Type B pancreatic cell (in vitro differentiated cells): ENCODE measurements at regions not wholly inside any gene's neighbourhood (a gene's known extent, or its start where the extent isn't known, plus 50 kb on each side); places are given as distances from the start of the nearest gene placed in this dataset.

Experiments
- DNase-seq: peaks from one replicate; pipeline ENCODE4 v3.0.0; 2021; ENCODE audit warnings: mixed read lengths; ENCODE audit not compliant: unreplicated experiment; ENCODE audit errors: extremely low spot score
- H3K27ac Mint-ChIP-seq: 2 replicates; pipeline ENCODE4 v1.8.0; 2021; ENCODE audit warnings: mild to moderate bottlenecking, mixed read lengths
- H3K27me3 Mint-ChIP-seq: 2 replicates; pipeline ENCODE4 v1.8.0; 2021; ENCODE audit warnings: mixed read lengths
- H3K36me3 Mint-ChIP-seq: 2 replicates; pipeline ENCODE4 v1.8.0; 2021; ENCODE audit warnings: mixed read lengths
- H3K4me1 Mint-ChIP-seq: one replicate; pipeline ENCODE4 v1.8.0; 2021; ENCODE audit warnings: mixed read lengths; ENCODE audit not compliant: unreplicated experiment
- H3K4me3 Mint-ChIP-seq: 2 replicates; pipeline ENCODE4 v1.8.0; 2021; ENCODE audit warnings: mild to moderate bottlenecking, mixed read lengths
- H3K9me3 Mint-ChIP-seq: 2 replicates; pipeline ENCODE4 v1.8.0; 2021; ENCODE audit warnings: mixed read lengths
- CTCF ChIP-seq: fragments of 200-600 bp; sonication (generic); conservative IDR thresholded peaks from 2 replicates; pipeline ENCODE4 v1.5.0; 2021; ENCODE audit warnings: antibody characterized with exemption, mild to moderate bottlenecking

GRCh38 chr6:1136415-1136774 is 175.5 kb upstream of the FOXQ1 start:
- Mint-ChIP-seq H3K4me3 (no peak overlapping the region), H3K27me3 (no peaks in the 10 kb centered on the region), H3K27ac (no peak overlapping the region), H3K4me1 (peaks cover 15% of the 10 kb centered on the region), H3K36me3 (no peaks in the 10 kb centered on the region), H3K9me3 (no peaks in the 10 kb centered on the region)
- TF ChIP-seq CTCF: no peak
- DNase-seq: no peak

- H3K9me3 Mint-ChIP-seq: no peaks in the 10 kb centered on the region
- no peak overlapping the region for H3K4me3 Mint-ChIP-seq
- no peak for DNase-seq
- no peak overlapping the region for H3K27ac Mint-ChIP-seq
- peaks cover 19% of the 10 kb centered on the region for H3K4me1 Mint-ChIP-seq
- no peaks in the 10 kb centered on the region for H3K27me3 Mint-ChIP-seq
- no peak for TF ChIP-seq CTCF
- no peaks in the 10 kb centered on the region for H3K36me3 Mint-ChIP-seq
These were observed 176.0 kb upstream of the FOXQ1 start for GRCh38 chr6:1135726-1136414.

- H3K4me3 Mint-ChIP-seq: no peak overlapping the region
- peaks cover 23% of the 10 kb centered on the region for H3K4me1 Mint-ChIP-seq
- no peaks in the 10 kb centered on the region for H3K27me3 Mint-ChIP-seq
- DNase-seq: no peak
- no peaks in the 10 kb centered on the region for H3K36me3 Mint-ChIP-seq
- peak overlapping the region; percentile 54 for H3K27ac Mint-ChIP-seq
- no peaks in the 10 kb centered on the region for H3K9me3 Mint-ChIP-seq
- TF ChIP-seq CTCF: no peak
These were observed 180.4 kb upstream of the FOXQ1 start for GRCh38 chr6:1131285-1132079.

- H3K4me1 Mint-ChIP-seq: peaks cover 23% of the 10 kb centered on the region
- TF ChIP-seq CTCF: no peak
- H3K4me3 Mint-ChIP-seq: no peak overlapping the region
- no peak for DNase-seq
- no peak overlapping the region for H3K27ac Mint-ChIP-seq
- no peaks in the 10 kb centered on the region for H3K9me3 Mint-ChIP-seq
- no peaks in the 10 kb centered on the region for H3K36me3 Mint-ChIP-seq
- no peaks in the 10 kb centered on the region for H3K27me3 Mint-ChIP-seq
These were observed 181.2 kb upstream of the FOXQ1 start for GRCh38 chr6:1130709-1131108.

- Mint-ChIP-seq H3K27ac (no peak overlapping the region), H3K4me1 (peaks cover 23% of the 10 kb centered on the region), H3K36me3 (no peaks in the 10 kb centered on the region), H3K9me3 (no peaks in the 10 kb centered on the region), H3K4me3 (no peak overlapping the region), H3K27me3 (no peaks in the 10 kb centered on the region)
- no peak for TF ChIP-seq CTCF
- no peak for DNase-seq
These were observed 182.8 kb upstream of the FOXQ1 start for GRCh38 chr6:1129131-1129530.
